Stimulated activated CD4-positive, alpha-beta T cell treated with anti-CD3 and anti-CD28 coated beads, TNF-alpha, amount 100 ng/mL, for 48 hours (primary cell): ENCODE measurements at regions not wholly inside any gene's neighbourhood (a gene's known extent, or its start where the extent isn't known, plus 50 kb on each side); places are given as distances from the start of the nearest gene placed in this dataset.
"Not testable (repeated sequence)": the region's sequence is repeated elsewhere in the genome, so short reads cannot be mapped to it uniquely, and the experiment has no call there.

ENCODE experiments used
- DNase-seq, 3 donors: peaks; one replicate each; pipeline ENCODE4 v3.0.0-alpha.2; 2020; ENCODE audit warnings: low read depth in 3 of 3

DNA sequence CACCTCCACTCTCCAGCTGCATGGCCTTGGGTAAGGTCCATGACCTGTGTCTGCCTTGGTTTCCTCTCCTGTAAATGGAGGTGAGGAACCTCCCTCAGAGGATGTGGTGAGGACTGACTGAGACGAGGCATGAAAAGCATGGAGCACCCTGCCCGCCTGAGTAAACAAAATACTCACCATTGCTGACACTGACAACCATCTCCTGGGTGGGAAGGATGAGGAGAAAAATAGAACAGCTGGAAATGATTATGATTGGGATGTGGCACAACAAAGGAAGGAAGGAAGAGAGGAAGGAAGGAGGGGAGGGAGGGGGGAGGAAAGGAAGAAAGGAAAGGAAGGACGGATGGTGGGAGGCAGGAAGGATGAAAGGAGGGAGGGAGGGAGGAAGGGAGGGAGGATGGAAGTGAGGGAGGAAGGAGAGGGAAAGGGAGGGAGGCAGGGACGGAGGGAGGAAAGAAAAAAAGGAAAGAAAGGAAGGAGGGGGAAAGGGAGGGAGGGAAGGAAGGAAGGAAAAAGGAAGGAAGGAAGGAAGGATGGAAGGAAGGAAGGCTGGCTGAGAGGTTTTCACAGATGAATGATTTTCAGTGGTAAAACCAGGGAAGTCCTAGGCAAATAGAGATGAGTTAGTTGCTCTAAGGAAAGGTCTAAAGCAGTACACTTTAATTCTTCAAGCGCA, 276.5 kb upstream of the XYLT1 start:
- DNase-seq, result no peak

DNA sequence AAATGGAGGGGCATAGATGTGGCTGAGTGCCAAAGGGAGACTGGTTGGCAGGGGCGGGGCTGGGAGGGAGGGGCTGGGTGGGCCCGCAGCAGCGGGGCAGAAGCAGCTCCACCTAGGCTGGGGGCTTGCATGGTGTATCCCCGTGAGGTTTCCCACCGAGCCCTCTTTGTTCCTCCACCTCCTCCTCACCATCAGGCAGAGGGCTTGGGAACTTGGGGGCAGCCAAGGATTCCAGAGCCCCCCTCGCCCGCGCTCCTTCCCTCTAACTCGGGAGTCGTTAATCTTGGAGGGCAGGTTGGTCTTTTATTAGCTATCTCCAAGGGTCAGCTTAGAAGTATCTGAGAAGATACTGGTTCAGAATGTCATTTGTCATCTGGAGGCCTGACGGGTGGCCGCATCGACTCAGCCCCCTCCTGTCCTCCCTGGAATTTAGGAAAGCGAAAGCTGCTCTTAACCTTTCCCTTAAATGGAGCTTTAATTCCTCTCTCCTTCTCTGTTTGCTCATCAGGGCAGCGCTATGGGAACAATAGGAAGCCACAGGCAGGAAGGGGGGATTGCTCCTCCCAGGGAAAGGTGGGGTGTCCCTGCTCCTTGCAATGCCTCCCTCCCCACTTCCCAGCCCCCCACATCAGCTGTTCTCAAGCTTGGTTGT, 274.3 kb upstream of the XYLT1 start:
- DNase-seq, result no peak

DNA sequence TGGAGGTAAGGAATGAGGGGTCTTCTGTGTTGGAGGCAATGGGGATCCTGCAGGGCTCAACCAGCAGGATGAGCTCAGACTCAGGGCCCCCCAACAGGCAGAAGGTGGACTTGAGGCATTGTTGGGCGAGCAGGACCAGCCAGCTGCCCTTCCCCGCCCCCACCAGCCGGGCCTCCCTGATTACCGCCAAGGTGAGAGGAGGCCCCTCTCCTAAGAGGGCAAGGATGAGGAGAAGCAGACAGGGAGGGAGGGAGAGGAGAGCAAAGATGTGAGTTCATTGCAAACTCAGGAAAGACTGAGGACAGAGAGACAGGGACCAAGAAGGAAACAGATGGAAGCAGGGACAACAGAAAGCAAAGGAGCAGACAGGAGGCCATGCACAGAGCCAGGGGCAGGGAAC, 272.8 kb upstream of the XYLT1 start:
- DNase-seq, result no peak

DNA sequence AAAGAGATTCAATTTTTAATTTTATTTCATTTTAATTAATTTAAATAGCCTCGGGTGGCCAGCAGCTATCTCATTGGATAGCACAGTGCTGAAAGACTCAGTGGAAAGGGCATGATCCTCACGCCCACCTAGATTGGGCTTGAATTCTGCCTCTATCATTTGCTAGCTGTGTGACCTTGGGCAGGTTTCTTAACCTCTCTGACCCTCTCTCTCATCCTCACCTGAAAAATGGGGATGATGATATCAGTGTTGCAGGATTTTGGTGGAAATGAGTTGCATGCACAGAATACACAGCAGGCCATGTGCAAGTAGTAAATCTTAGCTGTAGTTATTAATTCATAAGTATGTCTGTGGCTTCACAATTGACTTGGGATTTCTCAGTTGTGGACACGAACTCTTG, 272.4 kb upstream of the XYLT1 start:
- no peak for DNase-seq

DNA sequence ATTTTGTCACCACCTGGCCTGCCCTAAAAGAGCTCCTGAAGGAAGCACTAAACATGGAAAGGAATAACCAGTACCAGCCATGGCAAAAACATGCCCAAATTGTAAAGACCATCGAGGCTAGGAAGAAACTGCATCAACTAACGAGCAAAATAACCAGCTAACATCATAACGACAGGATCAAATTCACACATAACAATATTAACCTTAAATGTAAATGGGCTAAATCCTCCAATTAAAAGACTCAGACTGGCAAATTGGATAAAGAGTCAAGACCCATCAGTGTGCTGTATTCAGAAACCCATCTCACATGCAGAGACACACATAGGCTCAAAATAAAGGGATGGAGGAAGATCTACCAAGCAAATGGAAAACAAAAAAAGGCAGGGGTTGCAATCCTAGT, 264.3 kb upstream of the XYLT1 start:
- not testable (repeated sequence) for DNase-seq

DNA sequence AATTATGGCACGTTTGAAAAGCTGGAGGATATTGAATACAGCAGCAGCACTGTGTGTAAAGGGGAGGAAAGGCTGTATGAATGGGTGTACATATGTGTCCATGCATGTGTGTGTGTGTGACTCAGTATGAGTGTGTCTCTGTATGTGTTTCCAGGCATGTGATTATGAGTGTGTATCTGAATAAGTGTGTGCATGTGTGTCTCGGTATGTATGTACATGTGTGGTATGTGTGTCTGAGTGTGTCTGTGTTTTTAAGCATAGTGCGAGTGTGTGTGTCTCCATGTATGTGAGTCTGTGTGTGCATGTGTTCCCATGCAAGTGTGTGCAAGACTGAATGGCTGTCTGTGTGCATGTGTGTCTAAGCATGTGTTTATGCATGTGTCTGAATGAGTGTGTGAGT, 259.1 kb upstream of the XYLT1 start:
- no peak for DNase-seq

DNA sequence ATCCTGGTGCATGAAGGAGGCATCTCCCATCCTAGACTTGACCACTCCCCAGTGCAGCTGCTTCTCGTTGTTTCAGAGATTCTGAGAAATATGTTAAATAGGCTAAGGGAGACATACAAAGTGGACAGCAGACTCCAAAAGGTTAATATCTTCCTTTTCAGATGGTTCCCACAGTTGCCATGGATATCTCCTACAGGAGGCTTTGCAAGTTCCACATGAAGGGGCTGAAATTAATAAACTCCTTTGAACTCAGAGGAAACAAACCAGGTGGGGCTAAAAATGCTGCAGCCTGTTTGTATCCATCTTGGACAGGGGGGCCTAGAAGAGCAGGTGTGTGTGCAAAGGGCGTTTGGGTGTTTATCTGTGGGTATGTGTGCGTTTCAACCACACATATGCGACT, 257.4 kb upstream of the XYLT1 start:
- DNase-seq, result no peak

DNA sequence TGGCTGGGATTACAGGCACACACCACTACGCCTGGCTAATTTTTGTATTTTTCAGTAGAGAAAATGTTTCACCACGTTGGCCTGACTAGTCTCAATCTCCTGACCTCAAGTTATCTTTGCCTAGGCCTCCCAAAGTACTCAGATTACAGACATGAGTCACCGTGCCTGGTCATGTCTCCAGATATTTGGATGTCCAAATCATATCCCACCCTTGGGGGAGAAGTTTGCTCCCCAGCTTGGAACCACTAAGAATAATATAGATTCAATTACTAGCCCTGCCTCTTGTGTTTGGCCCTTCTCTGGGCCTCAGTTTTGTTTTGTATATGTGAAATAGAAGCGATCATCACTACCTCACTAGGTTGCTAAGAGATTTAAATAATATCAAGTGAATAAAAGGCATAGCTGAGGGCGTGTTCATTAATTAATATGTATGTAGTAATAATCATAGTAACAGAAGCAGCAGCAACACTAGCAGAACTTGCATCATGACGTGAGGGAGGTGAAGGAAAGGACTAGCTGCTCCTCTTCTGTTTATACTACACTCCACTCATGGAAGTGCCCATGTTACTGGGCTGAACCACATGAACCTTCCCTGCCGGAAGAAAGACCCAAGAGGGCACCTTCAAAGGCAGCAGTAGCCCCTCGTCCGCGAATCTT, 253.6 kb upstream of the XYLT1 start:
- no peak for DNase-seq

DNA sequence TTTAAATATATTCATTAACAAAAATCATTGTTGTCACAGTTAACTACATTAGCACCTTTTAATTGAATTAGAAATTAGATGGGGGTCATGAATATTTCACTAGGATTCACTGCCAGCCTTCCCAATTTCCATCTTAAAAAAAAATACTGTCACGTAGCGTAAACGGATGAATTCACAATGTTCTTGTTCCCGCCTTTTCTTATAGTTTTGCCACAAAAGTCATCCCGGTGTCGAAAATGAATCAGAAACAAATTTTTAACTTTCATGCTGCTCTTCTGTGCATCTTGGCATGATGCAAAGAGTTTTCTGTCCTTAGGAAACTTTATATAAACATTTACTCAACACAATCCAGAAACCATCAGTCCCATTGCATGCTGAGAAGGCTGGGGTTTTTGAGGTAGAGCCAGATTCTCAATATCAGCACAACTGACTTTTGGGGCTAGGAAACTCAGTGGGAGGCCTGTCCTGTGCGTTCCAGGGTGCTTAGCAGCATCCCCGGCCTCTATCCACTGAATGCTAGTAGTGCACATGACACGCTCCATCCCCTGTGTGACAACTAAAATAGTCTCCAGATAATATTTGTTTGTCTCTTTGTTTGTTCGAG, 252.9 kb upstream of the XYLT1 start:
- no peak for DNase-seq

DNA sequence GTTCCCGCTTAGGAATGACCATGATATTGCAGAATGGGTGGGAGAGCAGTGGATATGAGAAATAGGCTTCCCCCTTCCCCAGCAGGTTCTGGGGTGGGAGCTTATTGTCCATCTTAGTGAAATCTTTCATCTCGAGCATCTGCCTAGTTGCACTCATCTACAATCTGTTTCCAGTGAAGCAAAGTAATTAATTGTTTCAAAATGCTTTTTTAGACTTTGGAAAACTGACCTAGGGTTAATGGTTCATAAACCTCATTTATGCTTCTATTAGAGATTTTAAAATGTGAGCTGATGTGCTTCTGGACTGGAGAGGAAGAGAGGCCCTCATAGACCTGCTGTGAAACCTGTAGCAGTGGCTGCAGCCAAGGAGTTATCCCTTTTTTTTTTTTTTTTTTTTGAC, 247.7 kb upstream of the XYLT1 start:
- DNase-seq, result no peak

DNA sequence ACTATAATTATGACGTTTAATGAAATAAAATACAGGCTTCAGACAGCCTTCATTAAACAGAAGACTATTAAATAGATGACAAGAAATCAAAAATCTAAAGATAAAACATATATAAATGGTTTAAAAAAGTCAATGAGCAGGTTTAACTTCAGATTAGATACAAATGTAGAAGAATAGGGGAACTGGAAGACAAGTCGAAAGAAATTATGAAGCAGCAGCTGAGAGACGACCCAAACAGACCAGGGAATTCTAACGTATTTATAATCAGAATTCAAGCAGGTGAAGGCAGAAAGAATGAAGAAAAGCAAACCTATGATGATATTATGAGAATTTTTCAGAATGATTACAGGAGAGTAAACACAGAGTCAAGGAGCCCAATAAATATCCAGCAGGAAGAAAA, 235.1 kb upstream of the XYLT1 start:
- DNase-seq, result no peak

DNA sequence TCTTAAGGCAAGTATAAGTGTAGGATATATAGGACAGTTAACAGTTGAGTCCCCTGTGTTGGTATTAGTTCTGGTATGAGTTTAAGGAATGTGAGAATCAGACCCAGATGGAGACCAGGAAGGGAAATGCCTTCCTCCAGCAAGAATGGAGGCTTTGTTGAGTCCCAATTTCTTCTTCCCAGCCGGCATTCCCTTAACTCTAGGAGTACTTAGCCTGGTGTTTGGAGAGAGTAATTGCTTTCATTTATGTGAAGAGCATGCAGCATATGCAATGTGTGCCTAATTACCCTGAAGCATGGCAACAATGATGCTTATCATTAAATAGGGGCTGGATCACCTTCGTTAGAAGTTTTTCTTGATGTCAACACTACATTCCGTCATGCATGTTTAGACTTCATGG, 225.9 kb upstream of the XYLT1 start:
- no peak for DNase-seq

DNA sequence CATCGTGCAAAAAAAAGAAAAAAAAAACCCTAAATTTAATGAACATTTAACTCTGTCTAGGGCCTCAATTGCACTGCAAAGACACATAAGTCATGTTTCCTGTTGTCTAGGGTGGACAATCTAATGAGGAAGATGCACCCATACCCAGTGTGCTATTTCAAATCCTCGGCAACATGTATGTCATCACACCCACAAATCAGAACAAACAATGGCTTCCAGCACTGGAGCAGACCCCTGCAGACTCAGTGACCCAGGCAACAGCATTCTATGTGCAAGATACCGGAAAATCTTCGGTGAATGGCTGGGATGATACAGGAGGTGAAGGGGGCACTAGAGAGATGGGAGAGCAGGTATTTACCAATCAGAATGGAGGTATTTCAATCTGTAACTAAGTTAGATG, 221.7 kb upstream of the XYLT1 start:
- no peak for DNase-seq

DNA sequence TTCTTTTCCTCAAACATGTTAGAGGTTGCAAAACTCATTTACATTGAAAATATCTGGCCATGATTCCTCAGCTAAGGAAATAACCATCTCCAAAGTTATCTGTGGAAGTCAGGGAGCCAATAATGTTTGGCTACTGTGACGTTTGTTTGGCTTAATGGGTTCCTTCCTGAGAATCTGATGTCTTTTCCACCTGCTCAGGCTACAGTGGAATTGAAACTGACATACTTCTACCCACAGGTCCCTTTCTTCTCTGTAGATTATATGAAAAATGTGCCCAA, 221.1 kb upstream of the XYLT1 start:
- DNase-seq, result no peak

DNA sequence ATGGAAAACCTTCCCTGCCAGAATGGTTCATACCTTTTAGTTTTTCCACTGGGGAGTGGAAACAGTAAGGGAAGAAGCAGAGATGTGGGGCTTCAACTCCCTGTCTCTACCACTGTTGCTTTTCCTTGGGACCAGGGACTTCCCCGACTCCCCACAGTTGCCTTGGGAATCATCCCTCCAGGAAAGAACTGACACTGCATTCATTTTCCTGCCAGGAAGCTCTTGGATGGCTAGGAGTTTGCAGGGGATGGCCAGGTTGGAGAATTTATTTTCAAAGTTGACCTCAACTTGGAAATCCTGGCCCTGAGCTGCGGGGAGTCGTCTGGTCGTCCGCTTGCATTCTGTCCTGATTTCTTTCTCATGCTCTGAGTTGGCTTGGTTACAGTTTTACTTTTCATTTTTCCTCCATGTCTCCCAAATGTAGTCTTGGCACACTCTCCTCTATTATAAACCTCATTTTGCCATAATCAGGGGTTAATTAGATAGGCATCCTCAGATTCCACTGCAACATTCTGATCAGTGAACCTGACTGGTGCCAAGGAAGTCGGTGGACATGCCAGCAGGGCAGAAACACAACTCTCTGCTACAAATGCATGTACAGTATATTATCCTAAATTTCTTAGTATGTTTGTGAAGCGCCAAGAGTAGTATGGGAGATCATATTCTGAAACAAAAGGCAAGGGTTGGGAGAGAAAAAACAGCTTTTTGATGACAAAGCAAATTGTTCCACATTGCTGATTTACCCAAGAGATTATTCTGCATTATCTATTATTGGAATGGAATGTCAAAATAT, 220.5 kb upstream of the XYLT1 start:
- DNase-seq, result no peak

DNA sequence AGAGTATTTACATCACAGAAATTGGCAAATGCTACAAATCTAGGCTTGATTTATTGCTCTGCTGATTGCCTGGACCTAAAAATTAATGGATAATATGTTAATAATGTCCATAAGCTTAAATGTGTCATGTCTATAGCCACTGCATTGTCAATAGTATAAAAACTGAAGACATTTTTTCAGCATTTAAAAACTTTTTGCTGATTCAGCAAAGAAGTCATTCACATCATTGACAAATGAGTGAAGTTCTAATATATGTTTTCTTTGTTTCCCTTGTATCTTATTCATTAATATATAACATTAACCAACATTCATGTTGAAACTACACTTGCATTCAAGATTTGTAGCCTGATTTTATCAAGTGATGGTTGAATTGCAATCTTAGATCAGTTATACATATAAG, 214.7 kb upstream of the XYLT1 start:
- DNase-seq, result no peak

DNA sequence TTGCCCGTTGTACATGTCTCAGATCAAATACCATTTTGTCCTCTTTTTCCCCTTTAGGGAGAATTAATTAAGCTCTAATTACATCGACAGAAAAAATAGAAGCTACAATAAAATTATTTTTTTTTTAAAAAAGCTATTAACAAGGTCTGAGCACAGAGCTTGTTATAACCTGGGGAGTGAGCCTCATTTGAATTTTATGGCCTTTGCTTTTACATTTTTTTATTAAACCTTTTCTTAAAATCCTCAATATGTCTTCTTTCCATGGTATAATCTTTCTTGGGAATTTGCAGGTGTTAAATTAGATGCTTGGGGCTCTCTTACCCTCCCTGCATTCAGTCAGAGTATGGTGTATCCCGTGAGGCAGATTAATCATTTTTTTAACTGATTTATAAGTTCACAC, 212.5 kb upstream of the XYLT1 start:
- DNase-seq, result no peak

DNA sequence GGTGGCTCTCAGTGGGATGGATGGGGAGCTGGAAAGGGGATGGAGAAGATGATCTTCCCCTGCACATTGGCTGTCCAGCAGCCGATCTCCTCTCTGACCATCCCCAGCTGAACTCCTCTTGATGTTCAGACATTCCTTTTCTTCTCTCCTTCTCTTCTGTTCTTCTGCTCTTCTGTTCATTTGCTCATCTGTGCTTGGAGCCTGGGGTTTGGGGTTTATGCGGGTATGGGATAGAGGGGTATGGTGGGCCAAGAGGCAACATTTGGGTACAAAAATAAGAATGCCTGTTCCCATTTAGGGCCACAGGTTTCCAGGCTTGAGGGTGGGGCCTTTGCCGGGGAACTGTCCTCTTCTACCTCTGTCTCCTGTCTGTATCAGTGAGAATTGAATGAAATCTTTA, 205.4 kb upstream of the XYLT1 start:
- no peak for DNase-seq

DNA sequence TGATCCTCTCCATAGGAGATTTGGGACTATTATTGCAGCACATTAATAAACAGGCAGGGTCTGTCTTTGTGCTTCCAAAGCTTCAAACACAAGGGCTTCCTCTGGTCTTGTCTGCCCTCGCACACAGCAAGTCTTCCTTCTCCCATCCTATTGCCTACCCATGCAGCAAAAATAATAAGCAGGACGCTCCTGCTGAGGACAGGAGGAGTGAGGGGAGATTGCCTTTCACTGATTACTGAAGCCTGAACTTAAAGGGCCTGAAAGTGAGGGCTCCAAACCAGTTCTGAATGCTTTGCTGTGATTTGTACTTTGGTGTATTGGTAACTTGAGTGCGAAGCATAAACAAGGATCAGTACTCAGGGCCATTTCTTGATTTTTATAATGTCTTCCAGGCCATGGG, 197.6 kb upstream of the XYLT1 start:
- DNase-seq, result no peak

DNA sequence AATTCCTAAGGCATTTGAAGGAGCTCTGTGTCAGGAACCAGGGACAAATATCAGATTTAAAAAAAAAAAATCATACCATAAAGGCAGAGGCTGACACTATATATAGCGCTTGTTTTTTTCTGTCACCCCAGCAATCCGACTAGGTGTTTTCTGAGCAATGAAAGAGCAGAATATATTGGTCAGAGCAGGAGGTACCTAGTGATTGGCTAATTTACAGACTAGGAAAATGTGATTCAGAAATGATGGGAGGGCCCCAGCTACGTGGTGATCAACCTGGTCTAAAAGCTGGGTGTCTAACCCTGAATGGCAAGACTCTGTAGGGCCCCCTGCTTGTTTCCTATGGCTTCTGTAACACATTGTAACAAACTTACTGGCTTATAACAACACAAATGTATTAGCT, 195.5 kb upstream of the XYLT1 start:
- no peak for DNase-seq

DNA sequence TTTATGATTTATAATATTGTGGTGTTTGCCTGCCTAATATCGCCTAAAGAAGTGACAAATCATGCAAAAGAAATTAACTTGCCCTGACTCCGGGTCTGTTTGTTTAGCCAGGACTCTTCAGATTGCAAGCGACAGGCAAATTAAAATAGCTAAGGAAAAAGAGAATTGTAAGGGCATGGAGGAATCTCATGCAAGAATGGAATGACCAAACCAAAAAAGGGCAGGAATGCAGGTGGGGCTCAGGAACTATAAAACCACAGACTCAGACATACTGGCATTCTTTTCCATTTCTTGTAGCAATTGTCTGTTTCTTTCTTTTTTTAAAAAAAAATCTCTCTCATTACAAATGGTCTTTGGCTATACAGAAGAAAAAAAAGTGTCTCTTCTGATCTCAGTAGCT, 188.1 kb upstream of the XYLT1 start:
- no peak for DNase-seq

DNA sequence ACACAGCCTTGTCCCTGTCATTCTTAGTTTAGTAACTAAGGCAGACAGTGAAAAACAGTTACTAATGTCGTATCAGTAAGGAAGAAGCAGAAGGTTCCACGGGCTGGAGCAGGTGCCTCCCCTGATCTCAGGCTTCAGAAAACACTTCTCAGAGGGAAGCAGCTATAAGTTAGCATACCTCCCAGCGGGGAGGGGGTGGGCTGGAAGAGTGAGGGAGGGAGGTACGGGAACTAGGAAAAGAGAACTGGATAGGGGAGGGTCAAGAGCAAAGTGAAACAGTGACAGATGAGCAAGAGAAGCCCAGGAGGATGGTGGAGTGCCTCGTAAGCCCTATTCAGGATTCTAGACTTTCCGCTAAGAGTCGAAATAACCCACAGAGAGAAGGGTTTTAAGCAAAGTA, 186.3 kb upstream of the XYLT1 start:
- no peak for DNase-seq

DNA sequence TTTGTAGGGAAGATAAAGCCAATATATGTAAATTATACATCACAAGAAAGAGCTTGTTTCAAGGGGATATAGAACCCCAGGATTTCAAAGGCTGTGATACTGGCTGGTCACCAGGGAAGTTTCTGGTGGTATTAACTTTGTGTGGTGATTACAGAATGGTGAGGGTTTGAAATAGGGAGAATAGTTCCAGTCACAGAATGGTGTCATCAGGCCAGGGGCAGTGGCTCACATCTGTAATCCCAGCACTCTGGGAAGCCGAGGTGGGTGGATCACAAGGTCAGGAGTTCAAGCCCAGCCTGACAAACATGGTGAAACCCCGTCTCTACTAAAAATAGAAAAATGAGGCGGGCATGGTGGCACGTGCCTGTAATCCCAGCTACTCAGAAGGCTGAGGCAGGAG, 183.8 kb upstream of the XYLT1 start:
- no peak for DNase-seq
